DOHH2 (cell line): ENCODE measurements at regions not wholly inside any gene's neighbourhood (a gene's known extent, or its start where the extent isn't known, plus 50 kb on each side); places are given as distances from the start of the nearest gene placed in this dataset.

ENCODE experiments used
- CTCF ChIP-seq: fragments of 200-600 bp; sonication (generic); IDR thresholded peaks from one replicate; pipeline ENCODE4 v1.5.1; 2014; ENCODE audit warnings: antibody characterized with exemption, mild to moderate bottlenecking, low read depth, low read length; ENCODE audit not compliant: poor library complexity, severe bottlenecking
- EZH2phosphoT487 ChIP-seq: fragments of 200-600 bp; sonication (generic); IDR thresholded peaks from 2 replicates; pipeline ENCODE4 v1.6.1; 2017; ENCODE audit warnings: borderline replicate concordance, mild to moderate bottlenecking, antibody characterized with exemption, low read length, moderate library complexity, mixed read lengths

- TF ChIP-seq CTCF, result no peak
- TF ChIP-seq EZH2phosphoT487, result no peak
These were observed 127.5 kb upstream of the ANKRD1 start for GRCh38 chr10:91048380-91048779.
